ENCODE measurements at regions not wholly inside any gene's neighbourhood (a gene's known extent, or its start where the extent isn't known, plus 50 kb on each side); places are given as distances from the start of the nearest gene placed in this dataset.
A peak's percentile ranks its signal among the peaks of the same experiment; 100 is the strongest.

DNA sequence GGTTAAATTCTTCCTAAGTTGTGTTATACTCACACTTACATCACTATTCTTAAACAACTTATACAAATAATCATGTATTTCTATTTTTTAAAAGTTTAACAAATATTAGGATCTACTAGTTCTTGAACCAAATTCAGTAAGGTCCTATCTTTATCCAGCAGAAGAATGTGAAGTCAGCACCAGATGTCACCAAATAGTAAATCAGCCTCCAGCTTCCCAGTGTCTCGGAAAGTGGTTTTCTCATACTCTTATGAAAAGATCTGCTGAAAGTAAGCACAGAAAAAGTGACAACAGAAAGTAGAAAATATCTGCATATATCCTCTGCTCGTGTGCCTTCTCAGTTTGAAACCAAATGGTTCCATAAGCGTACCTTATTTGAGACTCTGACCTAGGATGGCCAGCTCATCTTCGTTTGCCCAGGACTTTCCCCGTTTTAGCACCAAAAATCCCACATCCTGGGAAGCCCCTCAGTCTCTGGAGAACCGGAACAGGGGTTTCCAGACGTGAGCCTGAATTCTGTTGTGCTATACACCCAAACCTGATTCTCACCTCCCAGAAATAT lies 98.0 kb upstream of the DCLK2 start:
- Mint-ChIP-seq H3K36me3 (ENCODE audit: insufficient read depth, unreplicated experiment) (no peaks in the 10 kb centered on the region), H3K4me3 (ENCODE audit: unreplicated experiment) (no peak overlapping the region), H3K9me3 (ENCODE audit: unreplicated experiment) (no peaks in the 10 kb centered on the region), H3K4me1 (ENCODE audit: low read depth, unreplicated experiment) (no peaks in the 10 kb centered on the region), H3K27ac (ENCODE audit: unreplicated experiment) (no peak overlapping the region), H3K27me3 (ENCODE audit: insufficient read depth, unreplicated experiment) (peaks cover 10% of the 10 kb centered on the region)
- Histone ChIP-seq H3K4me3 (ENCODE audit: low read depth, low read length) (no peak overlapping the region), H3K36me3 (ENCODE audit: control insufficient read depth, insufficient read depth, low read length) (no peaks in the 10 kb centered on the region), H3K4me1 (no peaks in the 10 kb centered on the region), H3K27me3 (replicated peaks; ENCODE audit: control insufficient read depth, insufficient read depth, low read length) (no peaks in the 10 kb centered on the region), H3K9me3 (no peaks in the 10 kb centered on the region)
- ChIA-PET POLR2A (no interaction called here), CTCF (no interaction called here)
- no peak for DNase-seq
- intact Hi-C loops (cut with micrococcal nuclease; ENCODE audit: unreplicated experiment): loop anchor here (1.0 to 2.0 kb wide), 2 partner anchors 255 to 263 kb away; no protein-coding TSS in a partner anchor
- TF ChIP-seq CTCF (IDR thresholded peaks at IDR 0.05; ENCODE audit: insufficient read depth in 1 of 2, low read depth in 1 of 2, low read length in 1 of 2, severe bottlenecking in 1 of 2, unreplicated experiment in 1 of 2): no peak
- no TSS peak for BruUV-seq (replicated peaks)

DNA sequence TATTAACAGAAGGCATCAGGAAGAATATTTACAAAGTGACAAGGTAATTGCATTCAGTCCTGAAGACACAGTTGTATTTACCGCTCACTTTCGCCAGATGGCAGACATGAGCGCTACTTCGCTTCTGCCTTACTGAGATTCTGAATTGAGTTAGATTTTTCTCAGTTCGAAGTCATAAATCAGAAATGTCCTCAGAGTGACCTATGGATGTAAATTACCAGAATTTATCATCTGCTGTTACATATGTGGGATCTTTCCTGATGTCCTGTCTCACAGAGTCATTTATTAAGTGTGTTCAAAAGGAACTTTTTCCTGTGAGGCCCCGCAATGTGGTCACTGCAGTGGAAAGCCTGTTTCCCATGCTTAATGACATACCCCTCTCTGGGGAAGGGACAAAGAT lies 97.3 kb upstream of the DCLK2 start:
- BruUV-seq (replicated peaks): no TSS peak

DNA sequence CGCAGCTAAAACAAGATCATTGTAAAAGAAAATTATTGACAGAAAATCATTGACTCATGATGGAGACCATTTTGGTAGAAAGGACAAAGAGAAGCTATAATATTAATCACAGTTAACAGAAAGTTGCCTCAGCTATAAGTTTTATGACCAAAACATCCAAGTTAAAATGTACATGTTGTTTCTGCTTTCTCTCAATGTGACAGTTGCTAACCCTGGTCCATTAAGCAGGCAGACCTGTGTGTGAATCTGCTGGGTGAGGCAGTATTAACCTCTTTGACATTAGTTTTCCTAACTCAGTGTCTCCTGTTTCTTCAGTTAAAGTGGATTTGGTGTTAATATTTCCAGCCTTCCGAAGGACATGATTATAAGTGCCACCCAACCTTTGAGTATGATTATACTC lies 94.8 kb upstream of the DCLK2 start:
- no TSS peak for BruUV-seq (replicated peaks)
- H3K4me1 Mint-ChIP-seq (ENCODE audit: low read depth, unreplicated experiment): no peaks in the 10 kb centered on the region
- CTCF ChIA-PET: no interaction called here

More for the DNA sequence above, 97.3 kb upstream of the DCLK2 start:
- H3K27me3 Mint-ChIP-seq (ENCODE audit: insufficient read depth, unreplicated experiment): peaks cover 7% of the 10 kb centered on the region
- Histone ChIP-seq H3K4me1 (no peaks in the 10 kb centered on the region), H3K27me3 (replicated peaks; ENCODE audit: control insufficient read depth, insufficient read depth, low read length) (no peaks in the 10 kb centered on the region), H3K9me3 (no peaks in the 10 kb centered on the region), H3K36me3 (ENCODE audit: control insufficient read depth, insufficient read depth, low read length) (no peaks in the 10 kb centered on the region), H3K4me3 (ENCODE audit: low read depth, low read length) (no peak overlapping the region)
- peak; percentile 68 for TF ChIP-seq CTCF (IDR thresholded peaks at IDR 0.05; ENCODE audit: insufficient read depth in 1 of 2, low read depth in 1 of 2, low read length in 1 of 2, severe bottlenecking in 1 of 2, unreplicated experiment in 1 of 2)
- intact Hi-C loops (cut with micrococcal nuclease; ENCODE audit: unreplicated experiment): loop anchor here (1.0 to 2.0 kb wide), 3 partner anchors 228 to 262 kb away; no protein-coding TSS in a partner anchor
- no peak overlapping the region for H3K27ac Mint-ChIP-seq (ENCODE audit: unreplicated experiment)
- ChIA-PET CTCF (no interaction called here), POLR2A (no interaction called here)
- no peaks in the 10 kb centered on the region for H3K36me3 Mint-ChIP-seq (ENCODE audit: insufficient read depth, unreplicated experiment)
- no peaks in the 10 kb centered on the region for H3K9me3 Mint-ChIP-seq (ENCODE audit: unreplicated experiment)
- no peaks in the 10 kb centered on the region for H3K4me1 Mint-ChIP-seq (ENCODE audit: low read depth, unreplicated experiment)
- peak; percentile 35 to 50 for DNase-seq
- no peak overlapping the region for H3K4me3 Mint-ChIP-seq (ENCODE audit: unreplicated experiment)

More for the DNA sequence above, 94.8 kb upstream of the DCLK2 start:
- Histone ChIP-seq H3K4me1 (no peaks in the 10 kb centered on the region), H3K9me3 (no peaks in the 10 kb centered on the region), H3K4me3 (ENCODE audit: low read depth, low read length) (no peak overlapping the region), H3K27me3 (replicated peaks; ENCODE audit: control insufficient read depth, insufficient read depth, low read length) (no peaks in the 10 kb centered on the region), H3K36me3 (ENCODE audit: control insufficient read depth, insufficient read depth, low read length) (no peaks in the 10 kb centered on the region)
- POLR2A ChIA-PET: no interaction called here
- intact Hi-C loops (cut with micrococcal nuclease; ENCODE audit: unreplicated experiment): no loop called here
- TF ChIP-seq CTCF (IDR thresholded peaks at IDR 0.05; ENCODE audit: insufficient read depth in 1 of 2, low read depth in 1 of 2, low read length in 1 of 2, severe bottlenecking in 1 of 2, unreplicated experiment in 1 of 2): no peak
- peaks cover 2% of the 10 kb centered on the region for H3K27me3 Mint-ChIP-seq (ENCODE audit: insufficient read depth, unreplicated experiment)
- H3K4me3 Mint-ChIP-seq (ENCODE audit: unreplicated experiment): no peak overlapping the region
- no peaks in the 10 kb centered on the region for H3K36me3 Mint-ChIP-seq (ENCODE audit: insufficient read depth, unreplicated experiment)
- H3K9me3 Mint-ChIP-seq (ENCODE audit: unreplicated experiment): no peaks in the 10 kb centered on the region
- no peak overlapping the region for H3K27ac Mint-ChIP-seq (ENCODE audit: unreplicated experiment)
- no peak for DNase-seq

Data from Caco-2 (cell line).